ENCODE measurements at regions not wholly inside any gene's neighbourhood (a gene's known extent, or its start where the extent isn't known, plus 50 kb on each side); places are given as distances from the start of the nearest gene placed in this dataset.

- no peak for DNase-seq (ENCODE audit: low spot score)
These were observed 138.5 kb upstream of the FLRT2 start for GRCh38 chr14:85391455-85391854.

GRCh38 chr14:85391892-85392291 is 138.1 kb upstream of the FLRT2 start:
- no peak for DNase-seq (ENCODE audit: low spot score)

- no peak for DNase-seq (ENCODE audit: low spot score)
These were observed 130.8 kb upstream of the FLRT2 start for GRCh38 chr14:85399186-85399585.

GRCh38 chr14:85400678-85401077 is 129.3 kb upstream of the FLRT2 start:
- DNase-seq (ENCODE audit: low spot score): no peak

GRCh38 chr14:85401384-85401783 is 128.6 kb upstream of the FLRT2 start:
- no peak for DNase-seq (ENCODE audit: low spot score)

- peak; percentile 21 for DNase-seq (ENCODE audit: low spot score)
These were observed 127.3 kb upstream of the FLRT2 start for GRCh38 chr14:85402569-85403162.

GRCh38 chr14:85409481-85410210 is 120.3 kb upstream of the FLRT2 start:
- DNase-seq (ENCODE audit: low spot score): no peak

GRCh38 chr14:85412756-85413155 is 117.2 kb upstream of the FLRT2 start:
- no peak for DNase-seq (ENCODE audit: low spot score)

GRCh38 chr14:85413836-85414526 is 116.0 kb upstream of the FLRT2 start:
- DNase-seq (ENCODE audit: low spot score): no peak

- DNase-seq (ENCODE audit: low spot score): peak; percentile 30
These were observed 114.8 kb upstream of the FLRT2 start for GRCh38 chr14:85415015-85415712.

- DNase-seq (ENCODE audit: low spot score): peak; percentile 44
These were observed 113.2 kb upstream of the FLRT2 start for GRCh38 chr14:85416771-85417170.

- DNase-seq (ENCODE audit: low spot score): no peak
These were observed 112.5 kb upstream of the FLRT2 start for GRCh38 chr14:85417396-85417795.

GRCh38 chr14:85418721-85419120 is 111.2 kb upstream of the FLRT2 start:
- no peak for DNase-seq (ENCODE audit: low spot score)

- no peak for DNase-seq (ENCODE audit: low spot score)
These were observed 109.7 kb upstream of the FLRT2 start for GRCh38 chr14:85420278-85420677.

GRCh38 chr14:85420707-85421106 is 109.2 kb upstream of the FLRT2 start:
- DNase-seq (ENCODE audit: low spot score): no peak

- DNase-seq (ENCODE audit: low spot score): no peak
These were observed 108.6 kb upstream of the FLRT2 start for GRCh38 chr14:85421186-85421877.

GRCh38 chr14:85423889-85424288 is 106.1 kb upstream of the FLRT2 start:
- no peak for DNase-seq (ENCODE audit: low spot score)

- no peak for DNase-seq (ENCODE audit: low spot score)
These were observed 104.4 kb upstream of the FLRT2 start for GRCh38 chr14:85425507-85425906.

- DNase-seq (ENCODE audit: low spot score): no peak
These were observed 103.6 kb upstream of the FLRT2 start for GRCh38 chr14:85426068-85426935.

- peak; percentile 10 for DNase-seq (ENCODE audit: low spot score)
These were observed 101.0 kb upstream of the FLRT2 start for GRCh38 chr14:85428926-85429325.

GRCh38 chr14:85437148-85437547 is 92.8 kb upstream of the FLRT2 start:
- peak; percentile 10 for DNase-seq (ENCODE audit: low spot score)

Measured in COLO829 (cell line).